NCI-H2081 (cell line): ENCODE measurements at regions not wholly inside any gene's neighbourhood (a gene's known extent, or its start where the extent isn't known, plus 50 kb on each side); places are given as distances from the start of the nearest gene placed in this dataset.

Experiments
- DNase-seq, 2 experiments: peaks; one replicate each; lab custom pipeline; 2025; lab: John Stamatoyannopoulos, UW

- DNase-seq: no peak
These were observed 184.2 kb upstream of the FOXN3 start for GRCh38 chr14:89600950-89601826.

GRCh38 chr14:89600029-89600428 lies 183.0 kb upstream of the FOXN3 start:
- no peak for DNase-seq

GRCh38 chr14:89598548-89599186 lies 181.6 kb upstream of the FOXN3 start:
- no peak for DNase-seq

GRCh38 chr14:89592961-89593360 lies 175.9 kb upstream of the FOXN3 start:
- DNase-seq: no peak

GRCh38 chr14:89589400-89590118 lies 172.5 kb upstream of the FOXN3 start:
- no peak for DNase-seq

GRCh38 chr14:89588840-89589296 lies 171.8 kb upstream of the FOXN3 start:
- DNase-seq: no peak

- DNase-seq: no peak
These were observed 171.0 kb upstream of the FOXN3 start for GRCh38 chr14:89588016-89588415.

- no peak for DNase-seq
These were observed 170.0 kb upstream of the FOXN3 start for GRCh38 chr14:89587136-89587420.

GRCh38 chr14:89586258-89587135 lies 169.5 kb upstream of the FOXN3 start:
- DNase-seq: no peak

GRCh38 chr14:89578156-89578555 lies 161.1 kb upstream of the FOXN3 start:
- no peak for DNase-seq

GRCh38 chr14:89576960-89577359 lies 159.9 kb upstream of the FOXN3 start:
- DNase-seq: no peak

- no peak for DNase-seq
These were observed 159.3 kb upstream of the FOXN3 start for GRCh38 chr14:89576145-89576927.

- no peak for DNase-seq
These were observed 158.5 kb upstream of the FOXN3 start for GRCh38 chr14:89575386-89576061.

GRCh38 chr14:89574420-89574819 lies 157.4 kb upstream of the FOXN3 start:
- no peak for DNase-seq

GRCh38 chr14:89573399-89573657 lies 156.3 kb upstream of the FOXN3 start:
- DNase-seq: no peak

- peak; percentile 20 to 76 for DNase-seq
These were observed 155.8 kb upstream of the FOXN3 start for GRCh38 chr14:89572596-89573398.

GRCh38 chr14:89571491-89571890 lies 154.5 kb upstream of the FOXN3 start:
- peak; percentile 42 to 66 for DNase-seq

- no peak for DNase-seq
These were observed 149.8 kb upstream of the FOXN3 start for GRCh38 chr14:89566644-89567415.

GRCh38 chr14:89566180-89566579 lies 149.1 kb upstream of the FOXN3 start:
- DNase-seq: no peak
